ENCODE measurements at regions not wholly inside any gene's neighbourhood (a gene's known extent, or its start where the extent isn't known, plus 50 kb on each side); places are given as distances from the start of the nearest gene placed in this dataset.

GRCh38 chr4:148954011-148954749 lies 512.0 kb upstream of the NR3C2 start:
- H3K27ac ChIP-seq (ENCODE audit: insufficient read depth, low read depth, low read length, poor library complexity, severe bottlenecking) = no peak overlapping the region
- H3K36me3 ChIP-seq (ENCODE audit: control insufficient read depth, insufficient read depth, low read length) = no peaks in the 10 kb centered on the region
- H3K4me3 ChIP-seq (ENCODE audit: insufficient read depth, low read depth, low read length) = no peak overlapping the region
- H3K27me3 ChIP-seq (ENCODE audit: control insufficient read depth, insufficient read depth, low read length, poor library complexity, severe bottlenecking) = no peaks in the 10 kb centered on the region
- H3K9me3 ChIP-seq (ENCODE audit: control insufficient read depth, low read length) = no peaks in the 10 kb centered on the region
- WGBS, 2 experiments = 92% methylated on average over 7 of the region's 7 CpGs
- H3K4me1 ChIP-seq (ENCODE audit: control insufficient read depth, insufficient read depth, low read length) = no peaks in the 10 kb centered on the region

GRCh38 chr4:148951346-148951745 lies 509.1 kb upstream of the NR3C2 start:
- Histone ChIP-seq H3K27me3 (ENCODE audit: control insufficient read depth, insufficient read depth, low read length, poor library complexity, severe bottlenecking) (no peaks in the 10 kb centered on the region), H3K36me3 (ENCODE audit: control insufficient read depth, insufficient read depth, low read length) (no peaks in the 10 kb centered on the region), H3K27ac (ENCODE audit: insufficient read depth, low read depth, low read length, poor library complexity, severe bottlenecking) (no peak overlapping the region), H3K4me3 (ENCODE audit: insufficient read depth, low read depth, low read length) (no peak overlapping the region), H3K4me1 (ENCODE audit: control insufficient read depth, insufficient read depth, low read length) (no peaks in the 10 kb centered on the region), H3K9me3 (ENCODE audit: control insufficient read depth, low read length) (no peaks in the 10 kb centered on the region)
- WGBS, 2 experiments = 92 to 95% methylated on average over 3 of the region's 3 CpGs

- no CpG with 5 or more reads among the region's 1 CpG for WGBS, 2 experiments
- Histone ChIP-seq H3K4me1 (ENCODE audit: control insufficient read depth, insufficient read depth, low read length) (no peaks in the 10 kb centered on the region), H3K36me3 (ENCODE audit: control insufficient read depth, insufficient read depth, low read length) (no peaks in the 10 kb centered on the region), H3K27me3 (ENCODE audit: control insufficient read depth, insufficient read depth, low read length, poor library complexity, severe bottlenecking) (no peaks in the 10 kb centered on the region), H3K27ac (ENCODE audit: insufficient read depth, low read depth, low read length, poor library complexity, severe bottlenecking) (no peak overlapping the region), H3K4me3 (ENCODE audit: insufficient read depth, low read depth, low read length) (no peak overlapping the region), H3K9me3 (ENCODE audit: control insufficient read depth, low read length) (no peaks in the 10 kb centered on the region)
Observed at GRCh38 chr4:148946271-148946670, 504.1 kb upstream of the NR3C2 start.

- Histone ChIP-seq H3K9me3 (ENCODE audit: control insufficient read depth, low read length) (no peaks in the 10 kb centered on the region), H3K27me3 (ENCODE audit: control insufficient read depth, insufficient read depth, low read length, poor library complexity, severe bottlenecking) (no peaks in the 10 kb centered on the region), H3K36me3 (ENCODE audit: control insufficient read depth, insufficient read depth, low read length) (no peaks in the 10 kb centered on the region), H3K4me1 (ENCODE audit: control insufficient read depth, insufficient read depth, low read length) (no peaks in the 10 kb centered on the region), H3K4me3 (ENCODE audit: insufficient read depth, low read depth, low read length) (no peak overlapping the region), H3K27ac (ENCODE audit: insufficient read depth, low read depth, low read length, poor library complexity, severe bottlenecking) (no peak overlapping the region)
Observed at GRCh38 chr4:148944839-148945219, 502.6 kb upstream of the NR3C2 start.

GRCh38 chr4:148944136-148944838 lies 502.1 kb upstream of the NR3C2 start:
- Histone ChIP-seq H3K9me3 (ENCODE audit: control insufficient read depth, low read length) (no peaks in the 10 kb centered on the region), H3K36me3 (ENCODE audit: control insufficient read depth, insufficient read depth, low read length) (no peaks in the 10 kb centered on the region), H3K4me1 (ENCODE audit: control insufficient read depth, insufficient read depth, low read length) (no peaks in the 10 kb centered on the region), H3K4me3 (ENCODE audit: insufficient read depth, low read depth, low read length) (no peak overlapping the region), H3K27ac (ENCODE audit: insufficient read depth, low read depth, low read length, poor library complexity, severe bottlenecking) (no peak overlapping the region), H3K27me3 (ENCODE audit: control insufficient read depth, insufficient read depth, low read length, poor library complexity, severe bottlenecking) (no peaks in the 10 kb centered on the region)
- 94 to 96% methylated on average over 10 of the region's 10 CpGs for whole genome bisulfite sequencing, 2 experiments

- no peak overlapping the region for H3K27ac ChIP-seq (ENCODE audit: insufficient read depth, low read depth, low read length, poor library complexity, severe bottlenecking)
- no peaks in the 10 kb centered on the region for H3K27me3 ChIP-seq (ENCODE audit: control insufficient read depth, insufficient read depth, low read length, poor library complexity, severe bottlenecking)
- no peaks in the 10 kb centered on the region for H3K36me3 ChIP-seq (ENCODE audit: control insufficient read depth, insufficient read depth, low read length)
- no peak overlapping the region for H3K4me3 ChIP-seq (ENCODE audit: insufficient read depth, low read depth, low read length)
- H3K9me3 ChIP-seq (ENCODE audit: control insufficient read depth, low read length) = no peaks in the 10 kb centered on the region
- no peaks in the 10 kb centered on the region for H3K4me1 ChIP-seq (ENCODE audit: control insufficient read depth, insufficient read depth, low read length)
- WGBS, 2 experiments = 39 to 82% methylated on average over 1 to 3 of the region's 3 CpGs
Observed at GRCh38 chr4:148934926-148935578, 492.8 kb upstream of the NR3C2 start.

GRCh38 chr4:148926276-148927260 lies 484.4 kb upstream of the NR3C2 start:
- Histone ChIP-seq H3K27ac (ENCODE audit: insufficient read depth, low read depth, low read length, poor library complexity, severe bottlenecking) (no peak overlapping the region), H3K4me3 (ENCODE audit: insufficient read depth, low read depth, low read length) (no peak overlapping the region), H3K4me1 (ENCODE audit: control insufficient read depth, insufficient read depth, low read length) (no peaks in the 10 kb centered on the region), H3K27me3 (ENCODE audit: control insufficient read depth, insufficient read depth, low read length, poor library complexity, severe bottlenecking) (no peaks in the 10 kb centered on the region), H3K9me3 (ENCODE audit: control insufficient read depth, low read length) (no peaks in the 10 kb centered on the region), H3K36me3 (ENCODE audit: control insufficient read depth, insufficient read depth, low read length) (no peaks in the 10 kb centered on the region)
- 93 to 95% methylated on average over 3 of the region's 3 CpGs for WGBS, 2 experiments

- no peaks in the 10 kb centered on the region for H3K36me3 ChIP-seq (ENCODE audit: control insufficient read depth, insufficient read depth, low read length)
- no peak overlapping the region for H3K4me3 ChIP-seq (ENCODE audit: insufficient read depth, low read depth, low read length)
- no peaks in the 10 kb centered on the region for H3K4me1 ChIP-seq (ENCODE audit: control insufficient read depth, insufficient read depth, low read length)
- H3K27me3 ChIP-seq (ENCODE audit: control insufficient read depth, insufficient read depth, low read length, poor library complexity, severe bottlenecking) = no peaks in the 10 kb centered on the region
- H3K27ac ChIP-seq (ENCODE audit: insufficient read depth, low read depth, low read length, poor library complexity, severe bottlenecking) = no peak overlapping the region
- no peaks in the 10 kb centered on the region for H3K9me3 ChIP-seq (ENCODE audit: control insufficient read depth, low read length)
Observed at GRCh38 chr4:148923881-148924280, 481.7 kb upstream of the NR3C2 start.

- 100% methylated on average over 1 of the region's 1 CpG; no CpG with 5 or more reads in 1 of the 2 experiments for WGBS, 2 experiments
- Histone ChIP-seq H3K4me3 (ENCODE audit: insufficient read depth, low read depth, low read length) (no peak overlapping the region), H3K27ac (ENCODE audit: insufficient read depth, low read depth, low read length, poor library complexity, severe bottlenecking) (no peak overlapping the region), H3K36me3 (ENCODE audit: control insufficient read depth, insufficient read depth, low read length) (no peaks in the 10 kb centered on the region), H3K27me3 (ENCODE audit: control insufficient read depth, insufficient read depth, low read length, poor library complexity, severe bottlenecking) (no peaks in the 10 kb centered on the region), H3K9me3 (ENCODE audit: control insufficient read depth, low read length) (no peaks in the 10 kb centered on the region), H3K4me1 (ENCODE audit: control insufficient read depth, insufficient read depth, low read length) (no peaks in the 10 kb centered on the region)
Observed at GRCh38 chr4:148922497-148922896, 480.3 kb upstream of the NR3C2 start.

All from ectodermal cell (in vitro differentiated cells).